ENCODE measurements at regions not wholly inside any gene's neighbourhood (a gene's known extent, or its start where the extent isn't known, plus 50 kb on each side); places are given as distances from the start of the nearest gene placed in this dataset.

GRCh38 chr5:152869971-152870370 lies 464.9 kb upstream of the NMUR2 start:
- no peak for DNase-seq (ENCODE audit: low spot score)

- DNase-seq (ENCODE audit: low spot score): no peak
These were observed 477.5 kb upstream of the NMUR2 start for GRCh38 chr5:152882621-152883020.

GRCh38 chr5:152883066-152883775 lies 478.1 kb upstream of the NMUR2 start:
- DNase-seq (ENCODE audit: low spot score): no peak

GRCh38 chr5:152884006-152884405 lies 478.9 kb upstream of the NMUR2 start:
- no peak for DNase-seq (ENCODE audit: low spot score)

GRCh38 chr5:152900332-152900731 lies 495.3 kb upstream of the NMUR2 start:
- peak; percentile 36 for DNase-seq (ENCODE audit: low spot score)

- no peak for DNase-seq (ENCODE audit: low spot score)
These were observed 496.7 kb upstream of the NMUR2 start for GRCh38 chr5:152901754-152902153.

GRCh38 chr5:152905286-152905685 lies 500.2 kb upstream of the NMUR2 start:
- DNase-seq (ENCODE audit: low spot score): no peak

- no peak for DNase-seq (ENCODE audit: low spot score)
These were observed 502.6 kb upstream of the NMUR2 start for GRCh38 chr5:152907488-152908245.

GRCh38 chr5:152912924-152913323 lies 507.8 kb upstream of the NMUR2 start:
- DNase-seq (ENCODE audit: low spot score): no peak

- no peak for DNase-seq (ENCODE audit: low spot score)
These were observed 527.5 kb upstream of the NMUR2 start for GRCh38 chr5:152932621-152933020.

- DNase-seq (ENCODE audit: low spot score): no peak
These were observed 528.0 kb upstream of the NMUR2 start for GRCh38 chr5:152933056-152933455.

- DNase-seq (ENCODE audit: low spot score): no peak
These were observed 533.6 kb upstream of the NMUR2 start for GRCh38 chr5:152938630-152939029.

GRCh38 chr5:152942633-152943336 lies 537.7 kb upstream of the NMUR2 start:
- no peak for DNase-seq (ENCODE audit: low spot score)

- DNase-seq (ENCODE audit: low spot score): no peak
These were observed 536.5 kb upstream of the GRIA1 start for GRCh38 chr5:152953788-152954483.

GRCh38 chr5:152956943-152957613 lies 533.4 kb upstream of the GRIA1 start:
- no peak for DNase-seq (ENCODE audit: low spot score)

GRCh38 chr5:152978141-152978835 lies 512.2 kb upstream of the GRIA1 start:
- no peak for DNase-seq (ENCODE audit: low spot score)

- no peak for DNase-seq (ENCODE audit: low spot score)
These were observed 503.3 kb upstream of the GRIA1 start for GRCh38 chr5:152987131-152987530.

GRCh38 chr5:152990217-152990616 lies 500.3 kb upstream of the GRIA1 start:
- no peak for DNase-seq (ENCODE audit: low spot score)

- no peak for DNase-seq (ENCODE audit: low spot score)
These were observed 499.8 kb upstream of the GRIA1 start for GRCh38 chr5:152990649-152991048.

- DNase-seq (ENCODE audit: low spot score): no peak
These were observed 496.3 kb upstream of the GRIA1 start for GRCh38 chr5:152994033-152994680.
